ENCODE measurements at regions not wholly inside any gene's neighbourhood (a gene's known extent, or its start where the extent isn't known, plus 50 kb on each side); places are given as distances from the start of the nearest gene placed in this dataset.
"Not testable (repeated sequence)": the region's sequence is repeated elsewhere in the genome, so short reads cannot be mapped to it uniquely, and the experiment has no call there.

- DNase-seq; H3K9me3 ChIP-seq (ENCODE audit: control extremely low read depth in 1 of 5, control insufficient read depth in 4 of 5, insufficient read depth in 2 of 5, low read depth in 1 of 5, low read length in 4 of 5); H3K4me1 ChIP-seq (ENCODE audit: control extremely low read depth in 1 of 4, control insufficient read depth in 4 of 4, insufficient read depth in 4 of 4, low read length in 3 of 4); H3K27ac ChIP-seq (ENCODE audit: insufficient read depth in 1 of 2, low read depth in 1 of 2, low read length in 2 of 2, poor library complexity in 1 of 2, severe bottlenecking in 2 of 2); POLR2A ChIA-PET; H3K36me3 ChIP-seq (ENCODE audit: control insufficient read depth in 4 of 4, insufficient read depth in 4 of 4, low read length in 3 of 4); H3K4me3 ChIP-seq (ENCODE audit: control insufficient read depth in 1 of 7, extremely low read depth in 1 of 7, insufficient read depth in 4 of 7, low read depth in 2 of 7, low read length in 6 of 7); H3K27me3 ChIP-seq (replicated peaks in 2 of 5; ENCODE audit: control insufficient read depth in 4 of 5, insufficient read depth in 5 of 5, low read length in 4 of 5): not testable (repeated sequence)
- CTCF ChIA-PET: interaction anchor here (0.6 kb wide), 1 partner anchor 21 kb away, joined by 3 read pairs; no protein-coding TSS in a partner anchor
- WGBS (ENCODE audit: insufficient coverage): 96% methylated on average over 12 of the region's 28 CpGs
These were observed 58.8 kb upstream of the ANKRD30BL start for GRCh38 chr2:132220589-132220988.

- H3K27ac ChIP-seq (ENCODE audit: insufficient read depth in 1 of 2, low read depth in 1 of 2, low read length in 2 of 2, poor library complexity in 1 of 2, severe bottlenecking in 2 of 2); CTCF ChIA-PET; H3K9me3 ChIP-seq (ENCODE audit: control extremely low read depth in 1 of 5, control insufficient read depth in 4 of 5, insufficient read depth in 2 of 5, low read depth in 1 of 5, low read length in 4 of 5); DNase-seq; POLR2A ChIA-PET; H3K36me3 ChIP-seq (ENCODE audit: control insufficient read depth in 4 of 4, insufficient read depth in 4 of 4, low read length in 3 of 4); H3K27me3 ChIP-seq (replicated peaks in 2 of 5; ENCODE audit: control insufficient read depth in 4 of 5, insufficient read depth in 5 of 5, low read length in 4 of 5); H3K4me3 ChIP-seq (ENCODE audit: control insufficient read depth in 1 of 7, extremely low read depth in 1 of 7, insufficient read depth in 4 of 7, low read depth in 2 of 7, low read length in 6 of 7); H3K4me1 ChIP-seq (ENCODE audit: control extremely low read depth in 1 of 4, control insufficient read depth in 4 of 4, insufficient read depth in 4 of 4, low read length in 3 of 4): not testable (repeated sequence)
- WGBS (ENCODE audit: insufficient coverage): no CpG with 5 or more reads among the region's 30 CpGs
These were observed 60.1 kb upstream of the ANKRD30BL start for GRCh38 chr2:132221886-132222285.

- POLR2A ChIA-PET: no interaction called here
- CTCF ChIA-PET: no interaction called here
- H3K4me3 ChIP-seq (ENCODE audit: control insufficient read depth in 1 of 7, extremely low read depth in 1 of 7, insufficient read depth in 4 of 7, low read depth in 2 of 7, low read length in 6 of 7): no peak overlapping the region
- DNase-seq: no peak
- H3K27ac ChIP-seq (ENCODE audit: insufficient read depth in 1 of 2, low read depth in 1 of 2, low read length in 2 of 2, poor library complexity in 1 of 2, severe bottlenecking in 2 of 2): no peak overlapping the region
- H3K9me3 ChIP-seq (ENCODE audit: control extremely low read depth in 1 of 5, control insufficient read depth in 4 of 5, insufficient read depth in 2 of 5, low read depth in 1 of 5, low read length in 4 of 5): peaks cover 0 to 10% (median 8%) of the 10 kb centered on the region in 5 experiments
- peaks cover 0 to 26% (median 2%) of the 10 kb centered on the region in 5 experiments for H3K27me3 ChIP-seq (replicated peaks in 2 of 5; ENCODE audit: control insufficient read depth in 4 of 5, insufficient read depth in 5 of 5, low read length in 4 of 5)
- H3K4me1 ChIP-seq (ENCODE audit: control extremely low read depth in 1 of 4, control insufficient read depth in 4 of 4, insufficient read depth in 4 of 4, low read length in 3 of 4): peaks cover 0 to 5% (median 2%) of the 10 kb centered on the region in 4 experiments
- no peaks in the 10 kb centered on the region for H3K36me3 ChIP-seq (ENCODE audit: control insufficient read depth in 4 of 4, insufficient read depth in 4 of 4, low read length in 3 of 4)
- WGBS (ENCODE audit: insufficient coverage): 96% methylated on average over 20 of the region's 38 CpGs
These were observed 90.6 kb upstream of the ANKRD30BL start for GRCh38 chr2:132252191-132252893.

GRCh38 chr2:132252894-132253264, 91.1 kb upstream of the ANKRD30BL start:
- H3K27me3 ChIP-seq (replicated peaks in 2 of 5; ENCODE audit: control insufficient read depth in 4 of 5, insufficient read depth in 5 of 5, low read length in 4 of 5): peaks cover 0 to 31% (median 4%) of the 10 kb centered on the region in 5 experiments
- peaks cover 0 to 9% (median 5%) of the 10 kb centered on the region in 4 experiments for H3K4me1 ChIP-seq (ENCODE audit: control extremely low read depth in 1 of 4, control insufficient read depth in 4 of 4, insufficient read depth in 4 of 4, low read length in 3 of 4)
- H3K36me3 ChIP-seq (ENCODE audit: control insufficient read depth in 4 of 4, insufficient read depth in 4 of 4, low read length in 3 of 4): no peaks in the 10 kb centered on the region
- 96% methylated on average over 14 of the region's 17 CpGs for WGBS (ENCODE audit: insufficient coverage)
- no peak overlapping the region for H3K27ac ChIP-seq (ENCODE audit: insufficient read depth in 1 of 2, low read depth in 1 of 2, low read length in 2 of 2, poor library complexity in 1 of 2, severe bottlenecking in 2 of 2)
- H3K9me3 ChIP-seq (ENCODE audit: control extremely low read depth in 1 of 5, control insufficient read depth in 4 of 5, insufficient read depth in 2 of 5, low read depth in 1 of 5, low read length in 4 of 5): peaks cover 0 to 10% (median 8%) of the 10 kb centered on the region in 5 experiments
- H3K4me3 ChIP-seq (ENCODE audit: control insufficient read depth in 1 of 7, extremely low read depth in 1 of 7, insufficient read depth in 4 of 7, low read depth in 2 of 7, low read length in 6 of 7): no peak overlapping the region
- CTCF ChIA-PET: no interaction called here
- DNase-seq: no peak
- POLR2A ChIA-PET: no interaction called here

- 97% methylated on average over 46 of the region's 50 CpGs for WGBS (ENCODE audit: insufficient coverage)
- no peak overlapping the region for H3K27ac ChIP-seq (ENCODE audit: insufficient read depth in 1 of 2, low read depth in 1 of 2, low read length in 2 of 2, poor library complexity in 1 of 2, severe bottlenecking in 2 of 2)
- peaks cover 0 to 37% (median 4%) of the 10 kb centered on the region in 5 experiments for H3K27me3 ChIP-seq (replicated peaks in 2 of 5; ENCODE audit: control insufficient read depth in 4 of 5, insufficient read depth in 5 of 5, low read length in 4 of 5)
- no peak for DNase-seq
- CTCF ChIA-PET: no interaction called here
- H3K4me1 ChIP-seq (ENCODE audit: control extremely low read depth in 1 of 4, control insufficient read depth in 4 of 4, insufficient read depth in 4 of 4, low read length in 3 of 4): peaks cover 0 to 10% (median 5%) of the 10 kb centered on the region in 4 experiments
- no peaks in the 10 kb centered on the region for H3K36me3 ChIP-seq (ENCODE audit: control insufficient read depth in 4 of 4, insufficient read depth in 4 of 4, low read length in 3 of 4)
- H3K9me3 ChIP-seq (ENCODE audit: control extremely low read depth in 1 of 5, control insufficient read depth in 4 of 5, insufficient read depth in 2 of 5, low read depth in 1 of 5, low read length in 4 of 5): peaks cover 0 to 10% (median 8%) of the 10 kb centered on the region in 5 experiments
- no peak overlapping the region for H3K4me3 ChIP-seq (ENCODE audit: control insufficient read depth in 1 of 7, extremely low read depth in 1 of 7, insufficient read depth in 4 of 7, low read depth in 2 of 7, low read length in 6 of 7)
- POLR2A ChIA-PET: no interaction called here
These were observed 91.9 kb upstream of the ANKRD30BL start for GRCh38 chr2:132253496-132254305.

GRCh38 chr2:132254306-132254919, 92.7 kb upstream of the ANKRD30BL start:
- H3K36me3 ChIP-seq (ENCODE audit: control insufficient read depth in 4 of 4, insufficient read depth in 4 of 4, low read length in 3 of 4); H3K27ac ChIP-seq (ENCODE audit: insufficient read depth in 1 of 2, low read depth in 1 of 2, low read length in 2 of 2, poor library complexity in 1 of 2, severe bottlenecking in 2 of 2); H3K4me3 ChIP-seq (ENCODE audit: control insufficient read depth in 1 of 7, extremely low read depth in 1 of 7, insufficient read depth in 4 of 7, low read depth in 2 of 7, low read length in 6 of 7); DNase-seq; CTCF ChIA-PET; POLR2A ChIA-PET: not testable (repeated sequence)
- WGBS (ENCODE audit: insufficient coverage): 97% methylated on average over 20 of the region's 25 CpGs
- peaks cover 0 to 41% (median 6%) of the 10 kb centered on the region in 5 experiments for H3K27me3 ChIP-seq (replicated peaks in 2 of 5; ENCODE audit: control insufficient read depth in 4 of 5, insufficient read depth in 5 of 5, low read length in 4 of 5)
- peaks cover 0 to 10% (median 8%) of the 10 kb centered on the region in 5 experiments for H3K9me3 ChIP-seq (ENCODE audit: control extremely low read depth in 1 of 5, control insufficient read depth in 4 of 5, insufficient read depth in 2 of 5, low read depth in 1 of 5, low read length in 4 of 5)
- peaks cover 0 to 10% (median 5%) of the 10 kb centered on the region in 4 experiments for H3K4me1 ChIP-seq (ENCODE audit: control extremely low read depth in 1 of 4, control insufficient read depth in 4 of 4, insufficient read depth in 4 of 4, low read length in 3 of 4)

GRCh38 chr2:132255714-132256113, 94.0 kb upstream of the ANKRD30BL start:
- no peaks in the 10 kb centered on the region for H3K36me3 ChIP-seq (ENCODE audit: control insufficient read depth in 4 of 4, insufficient read depth in 4 of 4, low read length in 3 of 4)
- H3K4me3 ChIP-seq (ENCODE audit: control insufficient read depth in 1 of 7, extremely low read depth in 1 of 7, insufficient read depth in 4 of 7, low read depth in 2 of 7, low read length in 6 of 7): no peak overlapping the region
- WGBS (ENCODE audit: insufficient coverage): 98% methylated on average over 12 of the region's 16 CpGs
- H3K27me3 ChIP-seq (replicated peaks in 2 of 5; ENCODE audit: control insufficient read depth in 4 of 5, insufficient read depth in 5 of 5, low read length in 4 of 5): peaks cover 0 to 43% (median 6%) of the 10 kb centered on the region in 5 experiments
- ChIA-PET POLR2A (no interaction called here), CTCF (no interaction called here)
- H3K27ac ChIP-seq (ENCODE audit: insufficient read depth in 1 of 2, low read depth in 1 of 2, low read length in 2 of 2, poor library complexity in 1 of 2, severe bottlenecking in 2 of 2): no peak overlapping the region
- peaks cover 0 to 10% (median 5%) of the 10 kb centered on the region in 4 experiments for H3K4me1 ChIP-seq (ENCODE audit: control extremely low read depth in 1 of 4, control insufficient read depth in 4 of 4, insufficient read depth in 4 of 4, low read length in 3 of 4)
- H3K9me3 ChIP-seq (ENCODE audit: control extremely low read depth in 1 of 5, control insufficient read depth in 4 of 5, insufficient read depth in 2 of 5, low read depth in 1 of 5, low read length in 4 of 5): peaks cover 0 to 10% (median 7%) of the 10 kb centered on the region in 5 experiments
- no peak for DNase-seq

Data from common myeloid progenitor, CD34-positive (primary cell).